ENCODE measurements at regions not wholly inside any gene's neighbourhood (a gene's known extent, or its start where the extent isn't known, plus 50 kb on each side); places are given as distances from the start of the nearest gene placed in this dataset.

DNA sequence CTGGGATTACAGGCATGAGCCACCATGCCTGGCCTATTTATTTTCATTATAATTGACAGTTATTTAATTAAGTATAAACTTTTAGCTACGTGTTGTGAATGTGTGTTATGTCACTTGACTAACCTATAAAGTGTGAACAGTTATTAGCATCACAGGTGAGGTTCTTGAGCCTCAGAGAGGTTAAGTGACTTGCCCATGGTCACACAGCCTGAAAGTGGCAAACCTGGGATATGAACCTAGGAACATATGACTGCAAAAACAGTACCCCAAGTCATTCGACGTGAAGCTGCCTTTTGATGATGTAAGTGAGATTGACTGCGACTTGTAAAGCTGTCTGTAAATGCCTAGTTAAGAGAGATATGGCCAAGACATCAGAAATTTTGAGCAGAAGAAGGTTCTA is 77.9 kb upstream of the SALL4 start:
- no peaks in the 10 kb centered on the region for H3K9me3 ChIP-seq (ENCODE audit: insufficient read depth, low read depth, low read length)
- no peaks in the 10 kb centered on the region for H3K4me1 ChIP-seq (ENCODE audit: control insufficient read depth in 1 of 2, insufficient read depth in 2 of 2, low read length in 2 of 2)
- no peak overlapping the region for H2BK5ac ChIP-seq (ENCODE audit: low read depth, low read length, poor library complexity)
- no peak overlapping the region for H3K23ac ChIP-seq (ENCODE audit: low read length)
- H3K79me2 ChIP-seq (ENCODE audit: control insufficient read depth, insufficient read depth, low read length, poor library complexity), result no peaks in the 10 kb centered on the region
- no peak for DNase-seq
- no peaks in the 10 kb centered on the region for H3K36me3 ChIP-seq (ENCODE audit: control insufficient read depth in 1 of 2, insufficient read depth in 2 of 2, low read length in 2 of 2)
- H4K91ac ChIP-seq (ENCODE audit: low read depth, low read length), result no peak overlapping the region
- no peak overlapping the region for H3K9ac ChIP-seq (ENCODE audit: low read length)
- no CpG with 5 or more reads among the region's 4 CpGs for WGBS (ENCODE audit: extremely low coverage, insufficient coverage, insufficient read length)
- H3K4me2 ChIP-seq (ENCODE audit: low read length), result no peak overlapping the region
- H3K4me3 ChIP-seq (ENCODE audit: low read depth, low read length), result no peak overlapping the region
- H2BK12ac ChIP-seq (ENCODE audit: low read length), result no peak overlapping the region
- H4K8ac ChIP-seq (ENCODE audit: low read depth, low read length), result no peak overlapping the region
- H2AK5ac ChIP-seq (ENCODE audit: low read length), result no peak overlapping the region
- H3K4ac ChIP-seq (ENCODE audit: low read depth, low read length), result no peak overlapping the region
- H3K18ac ChIP-seq (ENCODE audit: low read length), result no peak overlapping the region
- H2BK120ac ChIP-seq (ENCODE audit: insufficient read depth, low read length, poor library complexity), result no peak overlapping the region
- H3K79me1 ChIP-seq (ENCODE audit: low read length), result no peaks in the 10 kb centered on the region
- no peak overlapping the region for H3K14ac ChIP-seq (ENCODE audit: low read length)
- H4K12ac ChIP-seq (ENCODE audit: low read depth, low read length), result no peak overlapping the region
- H3K27ac ChIP-seq (ENCODE audit: low read depth, low read length), result no peak overlapping the region
- no peaks in the 10 kb centered on the region for H3K27me3 ChIP-seq (ENCODE audit: insufficient read depth, low read length)
- no peak overlapping the region for H2AFZ ChIP-seq (ENCODE audit: insufficient read depth, low read length, poor library complexity)

DNA sequence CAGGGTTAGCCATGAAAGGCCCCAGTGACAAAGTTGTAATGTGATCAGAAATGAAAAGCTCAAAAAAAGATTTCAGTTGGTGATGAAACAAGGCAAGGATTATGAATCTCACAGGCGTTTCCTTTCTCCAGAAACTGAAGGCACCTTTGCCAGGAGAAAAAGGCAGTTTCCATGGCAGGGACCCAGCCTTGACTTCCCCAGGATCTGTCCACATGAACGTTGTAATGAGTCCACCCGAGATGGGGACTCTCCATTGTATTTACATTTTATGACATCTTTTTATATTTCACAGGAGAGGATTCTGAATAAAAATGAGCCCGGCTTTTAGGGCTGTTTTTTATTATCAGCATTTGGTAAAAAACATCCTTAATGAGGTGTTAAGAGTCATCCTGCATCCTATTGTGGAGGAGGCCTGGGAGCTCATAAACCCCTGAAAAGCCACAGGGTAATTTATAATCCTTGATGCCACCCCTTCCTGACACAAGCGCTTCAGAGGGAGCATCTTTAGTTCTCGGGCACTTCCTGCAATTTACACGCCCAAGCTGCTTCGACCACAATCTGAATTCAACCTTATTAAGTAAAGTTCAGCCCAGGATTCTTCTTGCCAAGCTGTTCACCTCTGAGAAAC is 74.1 kb upstream of the SALL4 start:
- no peak overlapping the region for H3K23ac ChIP-seq (ENCODE audit: low read length)
- H3K4me3 ChIP-seq (ENCODE audit: low read depth, low read length), result no peak overlapping the region
- H2BK12ac ChIP-seq (ENCODE audit: low read length), result no peak overlapping the region
- no peak for DNase-seq
- H3K27me3 ChIP-seq (ENCODE audit: insufficient read depth, low read length), result no peaks in the 10 kb centered on the region
- H4K8ac ChIP-seq (ENCODE audit: low read depth, low read length), result no peak overlapping the region
- no peaks in the 10 kb centered on the region for H3K36me3 ChIP-seq (ENCODE audit: control insufficient read depth in 1 of 2, insufficient read depth in 2 of 2, low read length in 2 of 2)
- H3K4me1 ChIP-seq (ENCODE audit: control insufficient read depth in 1 of 2, insufficient read depth in 2 of 2, low read length in 2 of 2), result peaks cover 0 to 6% of the 10 kb centered on the region in 2 experiments
- no peak overlapping the region for H2AK5ac ChIP-seq (ENCODE audit: low read length)
- no peak overlapping the region for H2BK5ac ChIP-seq (ENCODE audit: low read depth, low read length, poor library complexity)
- H4K12ac ChIP-seq (ENCODE audit: low read depth, low read length), result no peak overlapping the region
- H2BK120ac ChIP-seq (ENCODE audit: insufficient read depth, low read length, poor library complexity), result no peak overlapping the region
- no peak overlapping the region for H3K4me2 ChIP-seq (ENCODE audit: low read length)
- H2AFZ ChIP-seq (ENCODE audit: insufficient read depth, low read length, poor library complexity), result no peak overlapping the region
- H3K79me1 ChIP-seq (ENCODE audit: low read length), result peaks cover 2% of the 10 kb centered on the region
- no peak overlapping the region for H3K4ac ChIP-seq (ENCODE audit: low read depth, low read length)
- no peak overlapping the region for H3K9ac ChIP-seq (ENCODE audit: low read length)
- no peak overlapping the region for H4K91ac ChIP-seq (ENCODE audit: low read depth, low read length)
- WGBS (ENCODE audit: extremely low coverage, insufficient coverage, insufficient read length), result no CpG with 5 or more reads among the region's 8 CpGs
- no peaks in the 10 kb centered on the region for H3K9me3 ChIP-seq (ENCODE audit: insufficient read depth, low read depth, low read length)
- no peaks in the 10 kb centered on the region for H3K79me2 ChIP-seq (ENCODE audit: control insufficient read depth, insufficient read depth, low read length, poor library complexity)
- H3K27ac ChIP-seq (ENCODE audit: low read depth, low read length), result no peak overlapping the region
- no peak overlapping the region for H3K14ac ChIP-seq (ENCODE audit: low read length)
- no peak overlapping the region for H3K18ac ChIP-seq (ENCODE audit: low read length)

DNA sequence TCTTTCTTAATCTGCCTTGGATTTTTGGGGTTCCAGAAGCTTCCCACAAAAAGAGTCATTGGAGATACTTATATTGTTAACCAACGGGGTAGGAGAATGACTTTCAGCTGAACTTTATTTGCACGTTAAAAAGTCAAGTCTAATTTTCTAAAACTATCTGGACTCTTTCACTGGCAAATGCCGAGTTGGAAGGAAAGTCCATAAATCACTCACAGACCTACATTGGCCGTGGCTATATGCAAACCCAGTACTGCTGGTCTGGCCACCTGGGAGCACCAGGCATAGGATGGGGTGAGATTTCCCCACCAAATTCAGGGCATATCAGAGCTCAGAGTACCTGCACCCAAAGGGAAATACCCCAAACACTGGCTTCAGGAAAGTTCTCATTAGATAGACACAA is 71.3 kb upstream of the SALL4 start:
- H3K18ac ChIP-seq (ENCODE audit: low read length), result no peak overlapping the region
- peaks cover 0 to 6% of the 10 kb centered on the region in 2 experiments for H3K4me1 ChIP-seq (ENCODE audit: control insufficient read depth in 1 of 2, insufficient read depth in 2 of 2, low read length in 2 of 2)
- no peak overlapping the region for H4K8ac ChIP-seq (ENCODE audit: low read depth, low read length)
- H3K79me1 ChIP-seq (ENCODE audit: low read length), result peaks cover 2% of the 10 kb centered on the region
- H3K23ac ChIP-seq (ENCODE audit: low read length), result no peak overlapping the region
- no peak overlapping the region for H3K9ac ChIP-seq (ENCODE audit: low read length)
- H2BK12ac ChIP-seq (ENCODE audit: low read length), result no peak overlapping the region
- no peak overlapping the region for H3K4me2 ChIP-seq (ENCODE audit: low read length)
- no peak overlapping the region for H2BK5ac ChIP-seq (ENCODE audit: low read depth, low read length, poor library complexity)
- H3K4ac ChIP-seq (ENCODE audit: low read depth, low read length), result no peak overlapping the region
- peak overlapping the region; percentile 62 for H2AK5ac ChIP-seq (ENCODE audit: low read length)
- no CpG with 5 or more reads among the region's 4 CpGs for WGBS (ENCODE audit: extremely low coverage, insufficient coverage, insufficient read length)
- no peak overlapping the region for H3K27ac ChIP-seq (ENCODE audit: low read depth, low read length)
- H4K91ac ChIP-seq (ENCODE audit: low read depth, low read length), result no peak overlapping the region
- no peak overlapping the region for H4K12ac ChIP-seq (ENCODE audit: low read depth, low read length)
- H3K14ac ChIP-seq (ENCODE audit: low read length), result no peak overlapping the region
- no peak overlapping the region for H3K4me3 ChIP-seq (ENCODE audit: low read depth, low read length)
- H2BK120ac ChIP-seq (ENCODE audit: insufficient read depth, low read length, poor library complexity), result no peak overlapping the region
- H3K9me3 ChIP-seq (ENCODE audit: insufficient read depth, low read depth, low read length), result no peaks in the 10 kb centered on the region
- no peaks in the 10 kb centered on the region for H3K36me3 ChIP-seq (ENCODE audit: control insufficient read depth in 1 of 2, insufficient read depth in 2 of 2, low read length in 2 of 2)
- no peak for DNase-seq
- H3K79me2 ChIP-seq (ENCODE audit: control insufficient read depth, insufficient read depth, low read length, poor library complexity), result no peaks in the 10 kb centered on the region
- H3K27me3 ChIP-seq (ENCODE audit: insufficient read depth, low read length), result no peaks in the 10 kb centered on the region
- H2AFZ ChIP-seq (ENCODE audit: insufficient read depth, low read length, poor library complexity), result no peak overlapping the region

DNA sequence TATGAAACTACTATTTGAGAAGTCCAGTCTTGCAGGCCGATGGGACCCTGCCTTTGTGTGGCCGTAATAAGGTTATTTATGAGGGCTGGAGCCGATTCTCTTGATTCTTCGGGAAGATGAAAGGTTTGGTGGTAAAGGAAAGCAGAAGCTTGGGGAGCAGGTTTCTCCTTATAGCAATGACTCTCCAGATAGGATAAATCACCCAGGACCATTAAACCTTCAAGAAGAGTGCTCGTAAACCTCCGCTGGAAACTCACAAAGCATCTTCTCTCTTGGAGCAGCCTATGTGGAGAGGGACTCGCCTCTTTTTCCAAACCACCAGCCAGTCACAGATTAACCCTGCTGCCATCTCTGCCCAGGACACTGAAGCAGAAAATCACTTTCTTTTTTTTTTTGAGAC is 69.6 kb upstream of the SALL4 start:
- no peak for DNase-seq
- Histone ChIP-seq H4K8ac (ENCODE audit: low read depth, low read length) (no peak overlapping the region), H3K27ac (ENCODE audit: low read depth, low read length) (no peak overlapping the region), H2AFZ (ENCODE audit: insufficient read depth, low read length, poor library complexity) (no peak overlapping the region), H3K27me3 (ENCODE audit: insufficient read depth, low read length) (no peaks in the 10 kb centered on the region), H4K12ac (ENCODE audit: low read depth, low read length) (no peak overlapping the region), H3K79me2 (ENCODE audit: control insufficient read depth, insufficient read depth, low read length, poor library complexity) (no peaks in the 10 kb centered on the region), H3K36me3 (ENCODE audit: control insufficient read depth in 1 of 2, insufficient read depth in 2 of 2, low read length in 2 of 2) (no peaks in the 10 kb centered on the region), H2BK12ac (ENCODE audit: low read length) (no peak overlapping the region), H3K23ac (ENCODE audit: low read length) (no peak overlapping the region), H3K9ac (ENCODE audit: low read length) (no peak overlapping the region), H3K4me1 (ENCODE audit: control insufficient read depth in 1 of 2, insufficient read depth in 2 of 2, low read length in 2 of 2) (peaks cover 0 to 6% of the 10 kb centered on the region in 2 experiments), H3K79me1 (ENCODE audit: low read length) (peaks cover 2% of the 10 kb centered on the region), H3K4me2 (ENCODE audit: low read length) (no peak overlapping the region), H3K9me3 (ENCODE audit: insufficient read depth, low read depth, low read length) (no peaks in the 10 kb centered on the region), H3K4me3 (ENCODE audit: low read depth, low read length) (no peak overlapping the region), H3K14ac (ENCODE audit: low read length) (no peak overlapping the region), H3K18ac (ENCODE audit: low read length) (no peak overlapping the region), H2BK120ac (ENCODE audit: insufficient read depth, low read length, poor library complexity) (no peak overlapping the region), H3K4ac (ENCODE audit: low read depth, low read length) (no peak overlapping the region), H4K91ac (ENCODE audit: low read depth, low read length) (no peak overlapping the region), H2AK5ac (ENCODE audit: low read length) (no peak overlapping the region), H2BK5ac (ENCODE audit: low read depth, low read length, poor library complexity) (no peak overlapping the region)
- no CpG with 5 or more reads among the region's 7 CpGs for WGBS (ENCODE audit: extremely low coverage, insufficient coverage, insufficient read length)

Measured in trophoblast cell (in vitro differentiated cells and primary cell).